Right ventricle myocardium inferior (tissue), 1 donor: ENCODE measurements at regions not wholly inside any gene's neighbourhood (a gene's known extent, or its start where the extent isn't known, plus 50 kb on each side); places are given as distances from the start of the nearest gene placed in this dataset.

Source experiments
- ATAC-seq: fragments of 200-7000 bp; cut with Tn5 transposase; one replicate; pipeline ENCODE4 v1.9.1; 2020; ENCODE audit warnings: mild to moderate bottlenecking, moderate library complexity
- DNase-seq: peaks from one replicate; pipeline ENCODE4 v3.0.0; 2021; ENCODE audit errors: missing footprints
- intact Hi-C: fragments of 100-400 bp; cut with DNase I; formaldehyde crosslinking; loops from one replicate; pipeline ENCODE4 v1.11.0; 2022
- donor health status: DM: no; HTN: yes; CAD: no; lungs with severe emphysema.

DNA sequence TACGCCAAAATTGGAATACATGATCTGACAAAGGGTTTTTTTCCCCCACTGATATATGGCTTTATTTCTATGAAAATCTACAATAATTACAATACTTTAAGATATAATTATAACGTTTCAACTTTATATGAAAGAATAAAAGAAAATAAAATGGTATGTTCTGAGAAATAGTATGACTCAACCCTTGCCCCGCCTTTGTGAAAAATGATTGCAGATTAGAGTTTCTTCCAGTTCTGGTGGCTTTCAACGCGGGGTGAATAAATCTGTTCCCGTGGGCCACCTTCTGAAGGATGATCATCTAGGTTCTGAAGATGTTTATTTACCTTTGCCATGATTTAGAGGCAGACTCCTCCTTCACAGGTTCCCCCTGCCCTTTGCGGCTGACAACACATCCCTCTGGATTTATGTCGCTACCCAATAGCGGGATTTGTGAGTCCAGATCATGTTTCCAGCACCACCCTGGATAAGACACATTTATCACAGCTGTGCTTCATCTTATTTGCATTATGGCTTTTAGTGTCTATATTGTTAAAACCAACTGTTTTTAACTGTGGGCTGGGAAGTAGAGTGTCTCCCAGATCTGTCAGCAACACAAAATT, 607.0 kb upstream of the KIRREL3 start:
- DNase-seq = no peak
- no peak for ATAC-seq
- intact Hi-C loops = no loop called here

DNA sequence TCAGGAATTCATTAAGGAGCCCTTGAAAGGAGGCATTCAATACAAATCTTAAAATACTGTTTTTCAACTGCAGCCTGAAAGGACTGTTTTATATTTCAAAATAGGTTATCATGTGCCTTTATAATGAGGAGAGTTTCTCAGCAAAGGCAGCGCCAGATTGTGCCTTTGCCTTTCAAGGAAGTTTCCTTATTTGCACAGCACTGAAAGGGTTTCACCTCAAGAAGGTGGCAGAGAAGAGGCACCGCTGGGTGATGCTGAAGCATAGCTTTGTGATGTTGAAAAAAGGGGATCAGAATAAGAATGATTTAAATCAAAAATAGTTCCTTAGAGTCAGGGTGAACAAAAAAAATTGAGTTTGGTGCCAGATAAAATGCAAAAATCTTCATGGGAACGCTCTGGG, 601.0 kb upstream of the KIRREL3 start:
- intact Hi-C loops = no loop called here
- ATAC-seq = no peak
- no peak for DNase-seq

DNA sequence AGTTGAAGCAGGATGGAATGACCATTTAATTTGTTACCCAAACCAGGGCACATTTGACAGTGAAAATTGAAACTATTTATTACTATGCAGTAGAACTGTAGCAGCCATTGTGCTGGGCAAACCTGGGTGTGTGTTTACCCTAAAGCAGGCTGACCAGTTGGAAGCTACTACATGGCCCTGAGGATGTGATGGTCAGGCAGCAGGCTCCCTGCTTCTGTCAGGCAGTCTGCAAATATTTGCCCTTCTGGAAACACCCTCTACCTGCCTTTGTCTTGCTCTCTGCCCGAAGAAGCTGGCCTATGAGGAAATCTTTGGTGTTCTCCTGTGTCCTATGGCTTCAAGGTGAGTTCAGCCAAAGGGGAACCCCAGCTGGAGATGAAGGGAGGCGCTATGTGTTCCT, 600.1 kb upstream of the KIRREL3 start:
- DNase-seq (no peak), ATAC-seq (no peak)
- intact Hi-C loops = no loop called here

DNA sequence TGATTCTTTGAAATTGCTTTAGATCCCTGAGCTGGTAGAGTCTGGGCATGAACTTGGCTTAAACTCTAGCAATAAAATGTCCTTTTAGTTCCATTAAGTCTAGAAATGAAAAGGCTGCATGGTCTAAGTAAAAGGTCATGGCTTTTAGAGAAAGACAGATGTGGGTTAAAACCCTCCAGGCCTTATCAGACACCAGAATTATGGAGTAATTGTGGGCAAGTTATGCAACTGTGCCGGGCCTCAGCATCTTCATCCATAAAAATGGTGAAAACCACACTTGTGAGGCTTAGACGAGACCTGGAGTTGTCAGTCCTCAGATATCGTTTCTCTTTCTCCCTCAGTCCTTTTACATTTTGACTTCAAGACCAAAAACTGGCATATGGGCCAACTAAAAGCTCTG, 597.9 kb upstream of the KIRREL3 start:
- ATAC-seq = no peak
- no peak for DNase-seq
- intact Hi-C loops = no loop called here

DNA sequence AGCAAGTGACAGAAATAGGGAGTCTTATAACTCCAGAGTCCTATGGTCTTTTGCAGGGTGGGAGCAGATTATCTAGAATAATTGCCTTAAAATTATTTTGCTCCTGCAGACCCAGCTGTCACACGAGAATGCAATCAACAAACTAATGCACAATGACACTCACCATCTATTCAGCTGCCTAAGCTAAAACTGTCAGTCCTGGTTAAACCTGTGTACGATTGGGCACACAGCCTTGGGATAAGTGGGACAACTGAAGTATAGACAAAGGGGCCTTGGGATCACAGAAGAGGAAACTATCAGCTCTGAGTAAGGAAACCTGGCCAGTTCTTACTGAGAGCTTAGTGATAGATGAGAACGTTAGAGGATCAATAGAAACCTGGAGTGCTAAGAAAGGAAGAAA, 595.9 kb upstream of the KIRREL3 start:
- intact Hi-C loops = no loop called here
- ATAC-seq (no peak), DNase-seq (no peak)

DNA sequence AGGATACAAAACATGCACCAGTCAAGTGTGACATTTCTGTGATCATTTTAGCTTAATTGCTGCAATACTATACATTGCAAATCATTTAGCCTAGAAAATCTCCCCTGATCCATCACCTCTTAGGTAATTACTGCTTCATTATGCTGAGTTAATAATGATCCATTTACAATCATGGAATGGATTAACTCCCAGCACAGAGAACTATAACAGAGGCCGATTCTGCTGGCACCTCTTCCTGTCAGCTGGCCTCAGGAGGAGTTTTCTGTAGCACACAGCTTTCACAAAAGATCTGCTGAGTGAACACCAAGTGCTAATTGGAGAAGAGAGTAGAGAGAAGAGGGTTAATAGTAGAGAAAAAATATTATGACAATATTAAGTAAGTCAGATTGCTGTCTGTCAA, 591.8 kb upstream of the KIRREL3 start:
- DNase-seq = no peak
- no peak for ATAC-seq
- intact Hi-C loops = no loop called here

DNA sequence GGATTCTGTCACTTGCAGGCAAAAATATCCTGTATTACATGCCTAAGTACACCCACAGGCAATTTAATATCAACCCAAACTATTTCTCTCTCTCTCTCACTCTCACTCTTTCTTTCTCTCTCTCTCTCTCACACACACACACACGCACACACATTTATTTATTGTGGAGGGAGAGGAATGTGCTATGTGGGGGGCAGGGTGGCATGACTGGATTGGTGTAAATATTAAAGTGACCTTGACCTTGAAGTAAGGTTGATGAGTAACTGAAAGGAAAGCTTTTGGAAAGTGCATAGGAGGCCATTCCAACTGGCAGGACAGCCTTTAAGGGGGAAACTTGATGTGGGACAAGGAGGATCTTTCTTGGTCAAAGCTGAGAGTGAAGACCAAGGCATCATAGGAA, 589.7 kb upstream of the KIRREL3 start:
- intact Hi-C loops = no loop called here
- no peak for DNase-seq
- no peak for ATAC-seq

DNA sequence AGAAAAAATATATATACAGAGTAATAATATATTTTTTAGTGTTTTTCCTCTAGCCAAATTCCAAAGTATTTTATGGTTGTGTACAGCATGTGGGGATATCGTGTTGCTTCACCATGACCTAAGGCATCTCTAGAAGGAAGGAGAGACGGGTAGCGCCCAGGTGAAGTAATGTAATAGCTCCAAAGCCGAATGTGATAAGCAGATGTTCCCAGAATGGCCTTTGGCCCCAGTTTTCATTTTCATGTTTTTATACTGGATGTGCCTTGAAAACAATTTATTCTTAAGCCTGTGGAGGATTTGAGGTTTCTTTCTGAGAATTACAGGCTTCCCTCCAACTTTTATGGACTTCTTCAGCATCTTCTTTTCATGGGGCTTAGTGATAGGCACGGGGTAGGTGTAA, 587.9 kb upstream of the KIRREL3 start:
- DNase-seq (no peak), ATAC-seq (no peak)
- intact Hi-C loops = no loop called here

DNA sequence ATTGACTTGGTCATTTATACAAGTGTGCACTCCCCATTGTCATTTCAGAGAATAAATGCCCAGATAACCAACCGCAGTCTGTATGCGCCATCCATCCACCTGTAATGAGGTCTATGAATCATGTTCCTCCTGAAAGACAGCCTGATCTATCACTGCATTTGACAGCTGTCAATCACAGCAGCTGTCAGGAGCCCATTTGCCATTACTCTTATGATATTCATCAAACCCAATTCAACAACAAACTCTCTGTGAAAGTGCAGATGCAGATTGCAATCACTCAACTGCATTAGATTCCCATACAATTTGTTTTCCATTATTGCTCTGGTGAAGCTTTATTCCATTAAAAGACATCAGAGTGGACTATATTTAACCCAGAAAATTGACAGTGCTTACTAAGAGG, 586.9 kb upstream of the KIRREL3 start:
- ATAC-seq (no peak), DNase-seq (no peak)
- intact Hi-C loops = no loop called here

DNA sequence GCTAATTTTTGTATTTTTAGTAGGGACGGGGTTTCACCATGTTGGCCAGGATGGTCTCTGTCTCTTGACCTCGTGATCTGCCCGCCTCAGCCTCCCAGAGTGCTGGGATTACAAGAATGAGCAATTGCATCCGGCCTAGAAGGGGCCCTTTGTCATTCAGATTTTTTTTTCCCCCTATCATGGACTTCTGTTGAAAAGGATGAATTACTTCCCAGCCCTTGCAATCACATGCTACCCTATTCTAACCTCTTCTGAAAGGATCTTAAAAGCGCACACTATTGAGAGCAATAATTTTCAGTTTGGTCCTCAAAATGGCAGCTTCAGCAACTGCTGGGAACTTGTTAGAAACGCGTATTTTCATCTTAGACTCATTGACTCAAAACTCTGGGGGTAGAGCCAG, 575.6 kb upstream of the KIRREL3 start:
- ATAC-seq (no peak), DNase-seq (no peak)
- intact Hi-C loops = no loop called here

DNA sequence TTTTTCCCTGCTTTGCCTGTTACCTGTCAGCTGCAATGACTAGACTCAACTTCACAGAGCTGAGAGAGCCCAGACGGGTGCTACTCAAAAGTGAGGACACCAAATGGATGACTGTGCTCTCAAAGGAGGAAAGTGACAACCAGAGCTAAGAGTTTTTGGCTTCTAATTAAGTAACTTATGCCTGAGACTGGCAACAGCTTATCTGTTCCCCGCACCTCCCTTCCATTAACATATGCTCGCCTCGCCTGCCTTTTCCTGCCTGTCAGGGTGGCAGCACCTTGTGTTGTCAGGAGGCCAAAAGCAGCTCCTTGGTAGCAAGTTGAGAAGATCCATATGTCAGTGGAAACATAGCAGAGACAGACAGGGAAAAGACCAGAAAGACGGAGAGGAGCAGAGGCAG, 573.9 kb upstream of the KIRREL3 start:
- DNase-seq = no peak
- intact Hi-C loops = no loop called here
- no peak for ATAC-seq

DNA sequence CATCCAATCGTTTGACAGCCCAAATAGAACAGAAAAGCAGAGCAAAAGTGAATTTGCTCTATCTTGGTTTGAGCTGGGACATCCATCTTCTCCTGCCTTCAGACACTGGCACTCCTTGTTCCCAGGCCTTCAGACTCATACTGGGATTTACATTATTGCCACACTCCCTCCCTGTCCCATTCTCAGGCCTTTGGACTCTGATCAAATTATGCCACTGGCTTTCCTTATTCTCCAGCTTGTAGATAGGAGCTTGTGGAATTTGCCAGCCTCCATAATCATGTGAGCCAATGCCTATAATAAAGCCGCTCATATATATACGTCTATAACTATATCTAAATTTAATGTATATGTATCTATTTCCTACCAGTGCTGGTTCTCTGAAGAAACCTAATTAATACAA, 568.3 kb upstream of the KIRREL3 start:
- intact Hi-C loops = no loop called here
- DNase-seq = no peak
- no peak for ATAC-seq

DNA sequence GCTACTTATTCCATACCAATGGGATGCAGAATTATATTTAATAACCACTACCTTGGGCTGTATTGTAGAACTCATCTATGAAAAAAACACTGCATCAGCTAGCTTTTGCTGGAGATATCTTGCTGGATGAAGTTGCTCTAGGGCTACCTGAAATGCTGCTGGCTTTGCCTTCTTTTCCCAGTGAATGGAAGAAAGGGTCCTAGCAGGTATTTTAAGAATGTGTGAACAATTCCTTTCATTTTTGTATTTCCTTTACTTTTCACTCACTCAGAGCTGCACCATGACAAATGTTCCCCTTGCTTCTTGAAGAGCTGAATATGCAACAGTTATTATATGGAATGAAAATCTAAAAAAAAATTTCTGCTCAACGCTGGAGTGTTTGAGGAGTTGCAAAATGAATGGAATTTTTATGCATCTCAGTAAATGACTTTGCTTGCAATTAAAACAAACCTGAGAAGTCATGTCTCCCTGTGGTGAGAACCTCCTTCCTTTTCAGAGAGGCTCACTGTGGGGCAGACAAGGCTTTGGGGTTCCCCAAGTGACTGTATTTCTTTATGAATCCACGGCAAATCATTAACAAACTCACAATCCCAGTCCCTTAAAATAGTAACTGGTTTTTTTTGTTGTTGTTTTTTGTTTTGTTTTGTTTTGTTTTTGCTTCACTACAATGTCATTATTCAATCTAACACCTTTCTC, 566.8 kb upstream of the KIRREL3 start:
- intact Hi-C loops = no loop called here
- ATAC-seq = no peak
- no peak for DNase-seq

DNA sequence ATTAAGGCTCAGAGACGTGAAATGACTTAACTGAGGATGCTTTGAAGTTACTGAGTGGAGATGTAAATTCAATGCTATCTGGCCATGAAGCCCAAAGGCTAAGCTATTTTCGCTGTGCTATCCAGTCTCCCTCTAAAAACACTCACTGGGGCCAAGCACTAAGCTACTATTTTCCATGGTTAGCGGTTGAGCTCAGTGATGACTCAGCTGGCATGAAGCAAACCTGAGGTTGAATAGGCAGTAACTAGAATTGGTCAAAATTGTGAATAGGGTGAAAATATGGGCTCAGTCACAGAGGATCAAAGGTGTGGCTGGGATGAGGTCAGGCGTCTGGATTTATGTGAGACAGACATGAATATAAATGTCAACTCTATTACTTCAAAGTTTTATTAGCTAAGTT, 564.2 kb upstream of the KIRREL3 start:
- intact Hi-C loops = no loop called here
- ATAC-seq (no peak), DNase-seq (no peak)

DNA sequence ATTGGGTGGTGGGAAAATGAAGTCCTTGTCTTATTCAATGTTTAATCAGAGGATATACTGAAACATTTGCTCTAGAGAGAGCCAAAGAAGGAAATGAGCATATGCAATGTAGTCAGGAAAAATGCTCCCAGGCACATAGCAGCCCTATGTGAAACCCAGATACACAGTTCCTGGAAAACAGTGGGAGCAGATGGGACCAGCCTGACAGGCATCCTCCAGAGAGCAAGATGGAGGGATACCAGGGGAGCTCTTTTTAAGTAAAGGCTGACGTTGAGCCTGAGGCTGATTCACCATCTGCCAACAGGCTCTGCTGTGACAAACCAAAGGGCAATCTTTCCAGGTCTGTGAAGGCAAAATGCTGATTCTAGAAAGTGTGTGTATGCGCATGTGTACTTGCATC, 559.4 kb upstream of the KIRREL3 start:
- intact Hi-C loops = no loop called here
- ATAC-seq (no peak), DNase-seq (no peak)

DNA sequence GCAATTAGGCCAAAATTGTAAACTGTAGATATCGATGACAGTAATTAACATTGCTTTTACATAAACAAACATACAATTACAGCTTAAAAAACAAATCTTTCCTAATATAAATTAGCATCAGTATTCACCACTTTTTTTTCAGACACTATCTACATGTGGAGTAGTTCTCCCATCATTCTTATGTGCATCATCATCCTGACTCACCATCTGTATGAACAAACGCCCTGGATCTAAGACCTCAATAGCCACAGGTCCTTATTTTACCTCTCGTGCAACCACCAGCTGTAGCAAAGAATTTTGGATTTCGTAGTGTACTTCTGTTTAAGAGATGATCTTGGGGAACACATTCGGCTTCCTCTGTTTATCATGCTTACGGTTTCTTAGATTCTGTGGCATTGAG, 551.9 kb upstream of the KIRREL3 start:
- intact Hi-C loops = no loop called here
- no peak for DNase-seq
- ATAC-seq = no peak

DNA sequence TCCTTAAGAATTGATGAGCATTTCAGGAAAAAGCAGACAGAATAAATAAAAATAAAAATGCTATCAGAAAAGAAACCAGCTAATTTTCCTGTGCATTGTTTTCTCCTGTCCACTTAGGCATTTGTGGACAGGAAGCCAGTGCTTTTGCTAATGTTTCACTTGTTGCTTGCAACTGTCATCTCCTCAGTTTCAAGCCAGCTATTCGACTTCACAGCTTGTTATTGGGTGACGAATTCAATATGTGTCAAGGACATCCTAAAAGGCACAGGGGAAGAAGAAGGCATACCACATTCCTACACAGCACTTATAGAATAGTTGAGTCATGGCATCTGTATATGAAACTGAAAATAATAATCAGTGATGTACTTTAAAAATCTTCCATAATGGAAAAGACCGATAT, 530.6 kb upstream of the KIRREL3 start:
- intact Hi-C loops = no loop called here

DNA sequence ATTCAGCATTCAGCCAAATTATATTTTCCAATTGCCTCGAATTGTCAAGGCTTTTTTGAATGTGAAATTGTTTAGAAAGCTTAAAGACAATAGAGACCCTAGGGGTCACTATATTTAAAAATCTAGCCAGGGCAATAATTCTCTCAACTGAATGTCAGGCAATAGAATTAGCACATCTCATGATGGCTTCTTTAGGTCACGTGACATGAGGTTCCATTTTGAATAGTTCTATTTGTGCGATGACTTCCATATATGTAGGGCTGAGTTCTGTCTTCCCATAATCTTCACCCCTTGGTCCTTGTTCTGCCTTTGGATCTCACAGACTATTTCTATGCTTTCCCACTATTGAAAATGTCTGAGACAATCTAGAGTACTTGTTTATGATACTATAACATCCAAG, 527.7 kb upstream of the KIRREL3 start:
- no peak for DNase-seq
- intact Hi-C loops = no loop called here
- no peak for ATAC-seq

More for the DNA sequence above, 530.6 kb upstream of the KIRREL3 start:
- ATAC-seq (no peak), DNase-seq (no peak)

DNA sequence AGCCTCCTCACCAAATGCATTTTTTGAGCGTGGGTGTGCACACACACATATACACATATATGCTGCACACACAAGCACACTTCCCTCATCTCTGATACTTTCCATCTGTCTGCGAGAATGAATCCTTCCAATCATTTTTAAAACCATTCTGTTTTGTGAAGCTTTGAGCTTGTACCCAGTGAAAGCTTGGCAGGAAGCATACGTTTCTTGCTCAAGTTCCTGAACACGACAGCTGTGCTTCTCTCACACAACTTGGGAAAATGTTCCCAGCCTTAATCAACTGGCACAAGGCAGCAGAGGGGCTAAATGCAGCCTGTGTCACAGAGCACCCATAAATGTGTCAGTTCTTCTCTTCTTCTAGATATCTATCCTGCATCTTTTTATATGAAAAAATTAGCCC, 524.0 kb upstream of the KIRREL3 start:
- ATAC-seq = no peak
- intact Hi-C loops = no loop called here
- no peak for DNase-seq

DNA sequence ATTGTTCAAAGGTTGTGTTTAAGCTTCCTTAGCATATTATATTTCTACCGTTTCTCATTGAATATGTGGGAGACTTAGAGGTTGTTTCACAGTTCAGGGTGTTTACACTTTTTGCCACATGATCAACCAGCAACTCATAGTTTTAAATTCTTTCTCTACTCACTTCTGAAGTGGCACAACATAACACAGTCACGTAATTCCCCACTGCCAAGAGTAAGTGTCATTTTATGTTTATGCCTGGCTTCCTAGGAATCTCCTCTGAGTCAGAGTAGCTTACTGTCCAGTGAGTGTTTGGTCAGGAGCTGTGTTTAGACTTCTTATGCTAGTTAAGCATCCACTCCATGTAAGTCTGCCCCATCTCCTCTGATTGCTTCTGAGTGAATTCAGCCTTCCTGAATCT, 520.8 kb upstream of the KIRREL3 start:
- ATAC-seq (no peak), DNase-seq (no peak)

DNA sequence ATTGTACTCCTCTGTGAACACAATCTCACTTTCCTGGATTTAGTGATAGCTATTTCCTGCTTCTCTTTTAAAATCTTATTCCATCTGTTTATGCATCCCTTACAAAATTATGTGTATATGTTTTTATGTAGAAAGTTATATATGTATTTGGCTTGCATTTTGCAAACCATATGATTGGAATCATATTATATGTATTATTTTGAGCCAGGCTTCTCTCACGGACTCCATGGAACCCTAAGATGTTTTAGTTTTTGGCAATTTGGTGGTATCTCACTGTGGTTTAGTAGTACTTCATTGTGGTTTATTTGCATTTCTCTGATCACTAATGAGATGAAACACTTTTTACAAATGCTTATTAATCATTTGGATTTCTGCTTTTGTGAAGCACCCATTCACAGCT, 507.3 kb upstream of the KIRREL3 start:
- DNase-seq (no peak), ATAC-seq (no peak)
- intact Hi-C loops = no loop called here

More for the DNA sequence above, 520.8 kb upstream of the KIRREL3 start:
- intact Hi-C loops = no loop called here
